ENCODE measurements at regions not wholly inside any gene's neighbourhood (a gene's known extent, or its start where the extent isn't known, plus 50 kb on each side); places are given as distances from the start of the nearest gene placed in this dataset.

DNA sequence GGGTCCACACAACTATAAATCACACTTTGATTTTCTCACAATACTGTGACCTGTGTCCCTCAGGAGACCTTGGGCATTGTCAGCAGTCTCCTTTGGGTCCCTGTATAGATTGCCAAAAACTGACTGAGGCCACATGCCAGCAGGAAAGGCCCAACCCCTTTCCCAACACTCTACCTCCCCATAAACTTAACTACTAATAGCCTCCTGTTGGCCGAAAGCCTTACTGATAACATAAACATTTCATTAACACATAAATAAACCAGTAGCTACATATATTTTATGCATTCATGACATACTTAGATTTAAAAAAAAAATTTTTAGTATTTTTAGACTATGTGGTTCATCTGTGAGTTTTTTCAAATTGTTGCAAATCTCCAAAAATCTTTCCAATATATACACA is 153.5 kb downstream of the ARL4C start:
- Histone ChIP-seq H3K9me3 (ENCODE audit: control insufficient read depth, insufficient read depth, low read length) (peaks cover 3% of the 10 kb centered on the region; the same call in 1 of the 2 replicates), H3K9me2 (replicated peaks; ENCODE audit: control insufficient read depth, low read length) (no peaks in the 10 kb centered on the region), H3K27ac (ENCODE audit: low read depth, low read length) (no peak overlapping the region), H3K4me1 (ENCODE audit: control insufficient read depth, low read length) (peaks cover 14% of the 10 kb centered on the region), H3K4me3 (ENCODE audit: low read length) (no peak overlapping the region), H3K36me3 (ENCODE audit: control insufficient read depth, low read length) (no peaks in the 10 kb centered on the region), H4K20me1 (ENCODE audit: control insufficient read depth, insufficient read depth, low read depth, low read length) (no peaks in the 10 kb centered on the region), H3K27me3 (ENCODE audit: control insufficient read depth, low read length) (no peaks in the 10 kb centered on the region), H3K79me2 (ENCODE audit: control insufficient read depth, low read length) (no peaks in the 10 kb centered on the region), H3F3A (ENCODE audit: control insufficient read depth, insufficient read depth) (no peaks in the 10 kb centered on the region), H3K4me2 (ENCODE audit: low read length) (no peak overlapping the region)
- TF ChIP-seq, protein P1, sequence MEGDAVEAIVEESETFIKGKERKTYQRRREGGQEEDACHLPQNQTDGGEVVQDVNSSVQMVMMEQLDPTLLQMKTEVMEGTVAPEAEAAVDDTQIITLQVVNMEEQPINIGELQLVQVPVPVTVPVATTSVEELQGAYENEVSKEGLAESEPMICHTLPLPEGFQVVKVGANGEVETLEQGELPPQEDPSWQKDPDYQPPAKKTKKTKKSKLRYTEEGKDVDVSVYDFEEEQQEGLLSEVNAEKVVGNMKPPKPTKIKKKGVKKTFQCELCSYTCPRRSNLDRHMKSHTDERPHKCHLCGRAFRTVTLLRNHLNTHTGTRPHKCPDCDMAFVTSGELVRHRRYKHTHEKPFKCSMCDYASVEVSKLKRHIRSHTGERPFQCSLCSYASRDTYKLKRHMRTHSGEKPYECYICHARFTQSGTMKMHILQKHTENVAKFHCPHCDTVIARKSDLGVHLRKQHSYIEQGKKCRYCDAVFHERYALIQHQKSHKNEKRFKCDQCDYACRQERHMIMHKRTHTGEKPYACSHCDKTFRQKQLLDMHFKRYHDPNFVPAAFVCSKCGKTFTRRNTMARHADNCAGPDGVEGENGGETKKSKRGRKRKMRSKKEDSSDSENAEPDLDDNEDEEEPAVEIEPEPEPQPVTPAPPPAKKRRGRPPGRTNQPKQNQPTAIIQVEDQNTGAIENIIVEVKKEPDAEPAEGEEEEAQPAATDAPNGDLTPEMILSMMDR (IDR thresholded peaks at IDR 0.05; ENCODE audit: low read depth, low read length, poor library complexity, severe bottlenecking): no peak
- no peak for TF ChIP-seq EZH2phosphoT487 (IDR thresholded peaks at IDR 0.05; ENCODE audit: borderline replicate concordance, low read length)

DNA sequence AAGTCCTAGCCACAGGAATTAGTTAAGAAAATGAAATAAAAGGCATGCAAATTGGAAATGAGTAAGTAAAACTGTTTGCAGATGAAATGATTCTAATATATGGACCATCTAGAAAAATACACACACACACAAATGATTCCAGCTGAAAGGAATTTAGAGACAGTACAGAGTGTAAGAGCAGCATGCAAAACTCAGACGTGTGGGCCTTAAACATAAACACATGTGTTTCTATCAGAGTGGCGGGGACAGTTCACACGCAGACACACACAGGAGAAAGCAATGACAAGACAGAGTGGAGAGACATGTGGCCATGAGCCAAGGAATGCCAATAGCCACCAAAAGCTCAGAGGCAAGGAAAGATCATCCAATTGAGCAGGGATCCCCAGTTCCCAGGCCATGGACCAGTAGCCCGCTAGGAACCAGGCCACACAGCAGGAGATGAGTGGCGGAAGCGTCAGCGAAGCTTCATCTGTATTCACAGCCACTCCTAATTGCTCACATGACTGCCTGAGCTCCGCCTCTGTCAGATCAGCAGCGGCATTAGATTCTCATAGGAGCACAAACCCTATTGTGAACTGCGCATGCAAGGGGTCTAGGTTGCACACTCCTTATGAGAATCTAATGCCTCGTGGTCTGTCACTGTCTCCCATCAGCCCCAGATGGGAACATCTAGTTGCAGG is 155.4 kb downstream of the ARL4C start:
- no peaks in the 10 kb centered on the region for H3K27me3 ChIP-seq (ENCODE audit: control insufficient read depth, low read length)
- peaks cover 7% of the 10 kb centered on the region for H3K4me1 ChIP-seq (ENCODE audit: control insufficient read depth, low read length)
- H3F3A ChIP-seq (ENCODE audit: control insufficient read depth, insufficient read depth): no peaks in the 10 kb centered on the region
- no peak overlapping the region for H3K4me3 ChIP-seq (ENCODE audit: low read length)
- no peaks in the 10 kb centered on the region for H3K9me2 ChIP-seq (replicated peaks; ENCODE audit: control insufficient read depth, low read length)
- no peaks in the 10 kb centered on the region for H3K79me2 ChIP-seq (ENCODE audit: control insufficient read depth, low read length)
- peaks cover 3% of the 10 kb centered on the region; the same call in 1 of the 2 replicates for H3K9me3 ChIP-seq (ENCODE audit: control insufficient read depth, insufficient read depth, low read length)
- TF ChIP-seq, protein P1 (IDR thresholded peaks at IDR 0.05; ENCODE audit: low read depth, low read length, poor library complexity, severe bottlenecking): no peak
- no peak for TF ChIP-seq EZH2phosphoT487 (IDR thresholded peaks at IDR 0.05; ENCODE audit: borderline replicate concordance, low read length)
- H4K20me1 ChIP-seq (ENCODE audit: control insufficient read depth, insufficient read depth, low read depth, low read length): no peaks in the 10 kb centered on the region
- H3K36me3 ChIP-seq (ENCODE audit: control insufficient read depth, low read length): no peaks in the 10 kb centered on the region
- no peak overlapping the region for H3K4me2 ChIP-seq (ENCODE audit: low read length)
- no peak overlapping the region for H3K27ac ChIP-seq (ENCODE audit: low read depth, low read length)

DNA sequence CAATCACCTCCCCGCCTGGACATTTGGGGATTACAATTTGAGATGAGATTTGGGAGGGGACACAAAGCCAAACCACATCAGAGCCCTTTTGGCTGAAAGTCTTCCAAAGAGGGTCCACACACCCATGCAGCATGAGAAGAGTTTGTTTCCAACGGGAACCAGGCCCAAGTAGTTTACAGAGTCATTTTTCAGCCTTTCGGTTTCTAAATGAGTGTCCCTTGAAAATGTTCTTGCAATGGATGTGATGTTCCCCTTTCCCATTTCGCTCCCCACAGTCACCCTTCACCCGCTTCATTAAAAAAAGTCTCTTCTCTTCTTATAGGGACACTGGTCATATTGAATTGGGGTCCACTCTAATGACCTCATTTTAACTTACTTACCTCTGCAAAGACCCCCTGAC is 157.4 kb downstream of the ARL4C start:
- Histone ChIP-seq H3K36me3 (ENCODE audit: control insufficient read depth, low read length) (no peaks in the 10 kb centered on the region), H3K4me1 (ENCODE audit: control insufficient read depth, low read length) (peaks cover 7% of the 10 kb centered on the region), H3K79me2 (ENCODE audit: control insufficient read depth, low read length) (no peaks in the 10 kb centered on the region), H3K9me3 (ENCODE audit: control insufficient read depth, insufficient read depth, low read length) (peaks cover 3% of the 10 kb centered on the region; the same call in 1 of the 2 replicates), H3K4me3 (ENCODE audit: low read length) (no peak overlapping the region), H3K4me2 (ENCODE audit: low read length) (no peak overlapping the region), H3K9me2 (replicated peaks; ENCODE audit: control insufficient read depth, low read length) (no peaks in the 10 kb centered on the region), H3K27me3 (ENCODE audit: control insufficient read depth, low read length) (no peaks in the 10 kb centered on the region), H3K27ac (ENCODE audit: low read depth, low read length) (no peak overlapping the region), H4K20me1 (ENCODE audit: control insufficient read depth, insufficient read depth, low read depth, low read length) (no peaks in the 10 kb centered on the region), H3F3A (ENCODE audit: control insufficient read depth, insufficient read depth) (no peaks in the 10 kb centered on the region)
- no peak for TF ChIP-seq EZH2phosphoT487 (IDR thresholded peaks at IDR 0.05; ENCODE audit: borderline replicate concordance, low read length)
- TF ChIP-seq, protein P1 (IDR thresholded peaks at IDR 0.05; ENCODE audit: low read depth, low read length, poor library complexity, severe bottlenecking): no peak
